GM21737 (cell line): ENCODE measurements at regions not wholly inside any gene's neighbourhood (a gene's known extent, or its start where the extent isn't known, plus 50 kb on each side); places are given as distances from the start of the nearest gene placed in this dataset.

Source experiments
- ATAC-seq: cut with Tn5 transposase; IDR thresholded peaks from one replicate; pipeline ENCODE4 v1.9.1; 2021; ENCODE audit warnings: mild to moderate bottlenecking, moderate library complexity; ENCODE audit not compliant: unreplicated experiment

GRCh38 chr13:40206241-40207000 is 460.0 kb downstream of the FOXO1 start:
- peak; percentile 53 for ATAC-seq

- ATAC-seq = peak; percentile 56
These were observed 459.4 kb downstream of the FOXO1 start for GRCh38 chr13:40207001-40207478.

- no peak for ATAC-seq
These were observed 457.9 kb downstream of the FOXO1 start for GRCh38 chr13:40208517-40208916.

GRCh38 chr13:40210865-40211585 is 455.4 kb downstream of the FOXO1 start:
- ATAC-seq = no peak

GRCh38 chr13:40211586-40211968 is 454.9 kb downstream of the FOXO1 start:
- ATAC-seq = no peak

GRCh38 chr13:40213779-40214178 is 452.7 kb downstream of the FOXO1 start:
- no peak for ATAC-seq

- no peak for ATAC-seq
These were observed 451.1 kb downstream of the FOXO1 start for GRCh38 chr13:40215311-40215710.

- ATAC-seq = no peak
These were observed 450.7 kb downstream of the FOXO1 start for GRCh38 chr13:40215747-40216146.

- ATAC-seq = no peak
These were observed 448.8 kb downstream of the FOXO1 start for GRCh38 chr13:40217675-40218074.

- ATAC-seq = no peak
These were observed 446.0 kb downstream of the FOXO1 start for GRCh38 chr13:40220299-40220935.

GRCh38 chr13:40221131-40221459 is 445.3 kb downstream of the FOXO1 start:
- no peak for ATAC-seq

GRCh38 chr13:40221460-40222201 is 444.8 kb downstream of the FOXO1 start:
- ATAC-seq = no peak

GRCh38 chr13:40223585-40223984 is 442.9 kb downstream of the FOXO1 start:
- no peak for ATAC-seq

GRCh38 chr13:40228496-40228895 is 437.9 kb downstream of the FOXO1 start:
- no peak for ATAC-seq

- ATAC-seq = no peak
These were observed 437.5 kb downstream of the FOXO1 start for GRCh38 chr13:40228990-40229389.

GRCh38 chr13:40230833-40231266 is 435.6 kb downstream of the FOXO1 start:
- no peak for ATAC-seq

GRCh38 chr13:40231311-40231710 is 435.1 kb downstream of the FOXO1 start:
- ATAC-seq = no peak

GRCh38 chr13:40231751-40232150 is 434.7 kb downstream of the FOXO1 start:
- ATAC-seq = no peak

GRCh38 chr13:40232311-40233040 is 434.0 kb downstream of the FOXO1 start:
- ATAC-seq = no peak

GRCh38 chr13:40233731-40234195 is 432.7 kb downstream of the FOXO1 start:
- no peak for ATAC-seq
